ENCODE measurements at regions not wholly inside any gene's neighbourhood (a gene's known extent, or its start where the extent isn't known, plus 50 kb on each side); places are given as distances from the start of the nearest gene placed in this dataset.

- H4K20me1 ChIP-seq (ENCODE audit: insufficient read depth, low read length), result no peaks in the 10 kb centered on the region
- no peak overlapping the region for H3K4me2 ChIP-seq (ENCODE audit: low read length)
- H3K36me3 ChIP-seq (replicated peaks; ENCODE audit: low read depth, low read length), result no peaks in the 10 kb centered on the region
- no peak overlapping the region for H3K4me3 ChIP-seq (ENCODE audit: low read length)
- H3K9ac ChIP-seq (ENCODE audit: low read length), result no peak overlapping the region
- H2AFZ ChIP-seq (ENCODE audit: low read depth, low read length), result no peak overlapping the region
- no peaks in the 10 kb centered on the region for H3K9me3 ChIP-seq (ENCODE audit: insufficient read depth, low read length)
- peaks cover 13% of the 10 kb centered on the region for H3K4me1 ChIP-seq (ENCODE audit: low read length)
- TF ChIP-seq CTCF (IDR thresholded peaks at IDR 0.05; ENCODE audit: low read depth, low read length) (no peak), EZH2phosphoT487 (IDR thresholded peaks at IDR 0.05; ENCODE audit: low read depth) (no peak)
- H3K27ac ChIP-seq (ENCODE audit: low read length), result no peak overlapping the region
- H3K27me3 ChIP-seq (ENCODE audit: low read depth, low read length), result no peaks in the 10 kb centered on the region
- no peaks in the 10 kb centered on the region for H3K79me2 ChIP-seq (ENCODE audit: low read length)
Measured at GRCh38 chr18:46313521-46313920, 209.3 kb downstream of the HAUS1 start.

- no peaks in the 10 kb centered on the region for H4K20me1 ChIP-seq (ENCODE audit: insufficient read depth, low read length)
- no peak for TF ChIP-seq CTCF (IDR thresholded peaks at IDR 0.05; ENCODE audit: low read depth, low read length)
- TF ChIP-seq EZH2phosphoT487 (IDR thresholded peaks at IDR 0.05; ENCODE audit: low read depth), result no peak
- peaks cover 13% of the 10 kb centered on the region for H3K4me1 ChIP-seq (ENCODE audit: low read length)
- no peak overlapping the region for H3K9ac ChIP-seq (ENCODE audit: low read length)
- H3K4me2 ChIP-seq (ENCODE audit: low read length), result no peak overlapping the region
- H3K4me3 ChIP-seq (ENCODE audit: low read length), result no peak overlapping the region
- no peaks in the 10 kb centered on the region for H3K79me2 ChIP-seq (ENCODE audit: low read length)
- H3K27me3 ChIP-seq (ENCODE audit: low read depth, low read length), result no peaks in the 10 kb centered on the region
- H2AFZ ChIP-seq (ENCODE audit: low read depth, low read length), result no peak overlapping the region
- no peaks in the 10 kb centered on the region for H3K36me3 ChIP-seq (replicated peaks; ENCODE audit: low read depth, low read length)
- H3K27ac ChIP-seq (ENCODE audit: low read length), result no peak overlapping the region
- H3K9me3 ChIP-seq (ENCODE audit: insufficient read depth, low read length), result no peaks in the 10 kb centered on the region
Measured at GRCh38 chr18:46314011-46314410, 209.8 kb downstream of the HAUS1 start.

- H3K4me1 ChIP-seq (ENCODE audit: low read length), result peaks cover 13% of the 10 kb centered on the region
- no peak overlapping the region for H3K4me2 ChIP-seq (ENCODE audit: low read length)
- H4K20me1 ChIP-seq (ENCODE audit: insufficient read depth, low read length), result no peaks in the 10 kb centered on the region
- H3K36me3 ChIP-seq (replicated peaks; ENCODE audit: low read depth, low read length), result no peaks in the 10 kb centered on the region
- H3K4me3 ChIP-seq (ENCODE audit: low read length), result no peak overlapping the region
- no peak overlapping the region for H3K9ac ChIP-seq (ENCODE audit: low read length)
- H2AFZ ChIP-seq (ENCODE audit: low read depth, low read length), result no peak overlapping the region
- TF ChIP-seq EZH2phosphoT487 (IDR thresholded peaks at IDR 0.05; ENCODE audit: low read depth) (no peak), CTCF (IDR thresholded peaks at IDR 0.05; ENCODE audit: low read depth, low read length) (no peak)
- no peaks in the 10 kb centered on the region for H3K9me3 ChIP-seq (ENCODE audit: insufficient read depth, low read length)
- H3K27me3 ChIP-seq (ENCODE audit: low read depth, low read length), result no peaks in the 10 kb centered on the region
- no peaks in the 10 kb centered on the region for H3K79me2 ChIP-seq (ENCODE audit: low read length)
- no peak overlapping the region for H3K27ac ChIP-seq (ENCODE audit: low read length)
Measured at GRCh38 chr18:46315161-46315560, 211.0 kb downstream of the HAUS1 start.

GRCh38 chr18:46318356-46318755 is 214.2 kb downstream of the HAUS1 start:
- no peak overlapping the region for H3K4me2 ChIP-seq (ENCODE audit: low read length)
- no peaks in the 10 kb centered on the region for H3K79me2 ChIP-seq (ENCODE audit: low read length)
- H3K27me3 ChIP-seq (ENCODE audit: low read depth, low read length), result no peaks in the 10 kb centered on the region
- TF ChIP-seq EZH2phosphoT487 (IDR thresholded peaks at IDR 0.05; ENCODE audit: low read depth) (no peak), CTCF (IDR thresholded peaks at IDR 0.05; ENCODE audit: low read depth, low read length) (no peak)
- no peak overlapping the region for H3K4me3 ChIP-seq (ENCODE audit: low read length)
- H3K36me3 ChIP-seq (replicated peaks; ENCODE audit: low read depth, low read length), result no peaks in the 10 kb centered on the region
- no peaks in the 10 kb centered on the region for H4K20me1 ChIP-seq (ENCODE audit: insufficient read depth, low read length)
- H3K27ac ChIP-seq (ENCODE audit: low read length), result no peak overlapping the region
- no peak overlapping the region for H3K9ac ChIP-seq (ENCODE audit: low read length)
- H2AFZ ChIP-seq (ENCODE audit: low read depth, low read length), result no peak overlapping the region
- H3K9me3 ChIP-seq (ENCODE audit: insufficient read depth, low read length), result no peaks in the 10 kb centered on the region
- peaks cover 8% of the 10 kb centered on the region for H3K4me1 ChIP-seq (ENCODE audit: low read length)

Measured in OCI-LY3 (cell line).